GM19452 (cell line): ENCODE measurements at regions not wholly inside any gene's neighbourhood (a gene's known extent, or its start where the extent isn't known, plus 50 kb on each side); places are given as distances from the start of the nearest gene placed in this dataset.
A peak's percentile ranks its signal among the peaks of the same experiment; 100 is the strongest.
"Not testable (repeated sequence)": the region's sequence is repeated elsewhere in the genome, so short reads cannot be mapped to it uniquely, and the experiment has no call there.

Source experiments
- ATAC-seq: cut with Tn5 transposase; IDR thresholded peaks from one replicate; pipeline ENCODE4 v1.9.1; 2021; ENCODE audit not compliant: unreplicated experiment

DNA sequence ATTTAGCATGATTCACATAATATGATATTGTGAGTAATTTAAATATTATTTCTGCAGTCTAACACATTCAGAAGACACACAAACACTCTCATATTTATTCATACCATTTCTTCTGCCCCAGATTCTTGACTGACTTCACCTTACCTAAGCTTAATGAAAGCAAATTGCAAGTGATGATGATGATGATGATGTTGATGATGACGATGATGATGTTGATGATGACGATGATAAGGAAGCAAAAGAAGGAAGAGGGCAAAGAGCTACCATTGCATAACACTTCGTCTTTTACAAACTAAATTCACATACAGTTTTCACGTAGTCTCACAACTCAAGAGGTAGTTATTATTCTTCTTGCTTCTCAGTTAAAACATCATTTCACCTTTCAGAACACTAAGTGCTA lies 404.7 kb downstream of the NAF1 start:
- no peak for ATAC-seq

DNA sequence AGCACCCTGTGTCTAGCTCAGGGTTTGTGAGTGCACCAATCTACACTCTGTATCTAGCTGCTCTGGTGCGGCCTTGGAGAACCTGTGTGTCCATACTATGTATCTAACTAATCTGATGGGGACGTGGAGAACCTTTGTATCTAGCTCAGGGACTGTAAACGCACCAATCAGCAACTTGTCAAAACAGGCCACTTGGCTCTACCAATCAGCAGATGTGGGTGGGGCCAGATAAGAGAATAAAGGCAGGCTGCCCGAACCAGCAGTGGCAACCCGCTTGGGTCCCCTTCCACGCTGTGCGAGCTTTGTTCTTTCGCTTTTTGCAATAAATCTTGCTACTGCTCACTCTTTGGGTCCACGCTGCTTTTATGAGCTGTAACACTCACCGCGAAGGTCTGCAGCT lies 426.5 kb downstream of the NAF1 start:
- ATAC-seq, result not testable (repeated sequence)

GRCh38 chr4:162739596-162739995 lies 427.1 kb downstream of the NAF1 start:
- not testable (repeated sequence) for ATAC-seq

DNA sequence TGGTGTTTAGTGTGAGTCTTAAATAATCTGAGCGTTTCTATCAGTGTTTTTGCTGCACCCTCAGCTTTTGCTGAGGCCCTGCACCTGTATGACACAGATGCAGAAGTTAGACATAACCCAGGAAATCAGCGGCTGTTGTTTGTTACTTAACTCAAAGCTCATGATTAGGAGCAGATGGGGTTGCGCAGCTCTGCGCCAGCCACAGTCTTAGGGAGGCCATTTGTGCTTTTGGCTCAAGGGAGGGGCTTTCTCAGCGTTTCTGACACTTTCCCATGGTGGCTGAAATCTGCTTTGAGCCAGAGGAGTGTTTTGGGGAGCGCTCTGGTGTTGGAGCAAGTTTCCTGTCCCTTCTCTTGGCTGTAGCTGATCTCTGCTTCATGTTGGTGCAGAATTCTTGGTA lies 433.8 kb downstream of the NAF1 start:
- ATAC-seq, result no peak

- ATAC-seq, result no peak
Observed at GRCh38 chr4:162727766-162728165, 438.9 kb downstream of the NAF1 start.

- no peak for ATAC-seq
Observed at GRCh38 chr4:162727232-162727631, 439.5 kb downstream of the NAF1 start.

GRCh38 chr4:162715401-162715800 lies 451.3 kb downstream of the NAF1 start:
- ATAC-seq, result no peak

DNA sequence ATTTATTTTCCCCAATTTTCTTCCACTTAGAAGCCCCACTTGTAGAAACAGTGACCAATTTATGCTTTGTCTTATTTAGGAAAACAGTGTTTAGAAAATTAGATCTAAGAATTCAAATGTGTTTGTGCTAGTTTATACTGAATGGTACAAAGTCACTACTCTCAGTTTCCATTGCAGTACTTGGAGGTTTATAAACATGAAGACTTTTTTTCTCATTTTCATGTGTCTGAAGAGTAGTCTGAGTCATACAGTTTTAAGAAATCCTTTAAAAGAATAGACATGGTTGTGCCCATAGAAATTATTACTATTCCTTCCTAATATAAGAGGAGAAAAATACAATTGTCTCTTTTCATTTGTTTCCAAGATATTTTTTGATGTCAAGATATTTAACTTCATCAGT lies 458.7 kb downstream of the NAF1 start:
- ATAC-seq, result no peak

DNA sequence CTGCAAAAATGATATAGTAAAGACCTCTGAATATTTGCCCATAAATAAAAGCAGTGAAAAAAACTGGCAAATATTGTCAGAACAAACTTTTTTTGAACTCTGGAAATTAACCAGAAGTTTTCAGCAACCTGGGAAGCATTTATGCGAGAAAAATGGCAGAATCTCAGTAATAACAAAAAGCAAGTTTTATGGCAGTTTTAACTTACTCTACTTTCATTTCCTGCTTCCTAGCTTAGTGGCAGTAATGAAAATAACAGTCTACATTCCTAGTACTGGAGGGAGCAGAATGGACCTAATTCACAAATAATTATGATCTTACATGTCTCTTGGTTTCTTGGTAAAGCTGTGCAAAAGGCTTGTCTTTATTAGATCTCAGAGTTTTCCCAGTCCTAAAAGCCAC lies 460.1 kb downstream of the NAF1 start:
- ATAC-seq, result no peak

DNA sequence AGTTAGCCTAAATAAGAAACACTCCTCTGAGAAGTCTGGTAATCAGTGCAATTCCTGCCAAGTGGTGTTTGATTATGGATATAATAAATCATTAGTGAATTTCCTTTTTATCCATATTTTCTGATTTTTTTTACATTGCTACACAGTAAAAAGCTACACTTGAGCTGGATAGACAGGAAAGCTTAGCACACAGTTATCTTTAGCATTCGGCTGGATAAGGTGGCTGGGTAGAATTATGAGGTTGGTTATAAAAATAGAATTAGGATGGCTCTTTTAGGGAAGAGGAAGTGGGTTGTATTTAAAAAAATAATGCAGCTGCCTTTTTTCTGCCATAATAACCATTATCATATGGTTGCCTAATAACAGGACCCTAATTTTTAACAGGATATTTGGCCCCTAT lies 460.6 kb downstream of the NAF1 start:
- ATAC-seq, result no peak

DNA sequence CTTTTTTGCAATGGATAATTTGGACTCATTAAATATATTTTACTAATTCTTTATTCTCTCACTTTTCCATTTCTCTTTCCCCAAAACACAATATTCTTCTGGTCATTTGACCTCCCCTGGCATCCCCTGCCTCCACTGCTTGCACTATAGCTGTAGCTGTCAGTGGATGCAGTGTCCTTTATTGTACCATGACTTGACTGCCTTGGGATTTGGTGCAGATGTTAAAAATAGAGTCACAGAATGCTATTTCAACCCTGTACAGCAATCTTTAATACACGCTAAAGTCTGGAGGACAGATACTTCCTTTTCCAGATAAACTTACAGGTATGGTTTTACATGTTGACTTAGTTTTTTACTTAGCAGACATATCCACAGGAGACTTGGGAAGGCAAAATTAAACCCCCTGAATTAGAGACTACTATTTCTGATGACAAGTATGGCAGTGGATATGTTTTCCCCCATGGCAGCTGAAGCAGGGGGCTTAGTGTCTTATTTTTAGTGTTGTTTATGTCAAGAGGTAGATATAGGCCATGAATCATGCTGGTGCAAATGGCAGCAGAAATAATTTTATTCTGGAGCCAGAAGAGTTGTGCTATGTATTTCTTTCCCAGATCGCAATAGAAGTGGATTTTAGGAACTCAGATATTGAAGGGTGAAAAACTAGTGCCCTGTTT lies 461.4 kb downstream of the NAF1 start:
- ATAC-seq, result no peak

DNA sequence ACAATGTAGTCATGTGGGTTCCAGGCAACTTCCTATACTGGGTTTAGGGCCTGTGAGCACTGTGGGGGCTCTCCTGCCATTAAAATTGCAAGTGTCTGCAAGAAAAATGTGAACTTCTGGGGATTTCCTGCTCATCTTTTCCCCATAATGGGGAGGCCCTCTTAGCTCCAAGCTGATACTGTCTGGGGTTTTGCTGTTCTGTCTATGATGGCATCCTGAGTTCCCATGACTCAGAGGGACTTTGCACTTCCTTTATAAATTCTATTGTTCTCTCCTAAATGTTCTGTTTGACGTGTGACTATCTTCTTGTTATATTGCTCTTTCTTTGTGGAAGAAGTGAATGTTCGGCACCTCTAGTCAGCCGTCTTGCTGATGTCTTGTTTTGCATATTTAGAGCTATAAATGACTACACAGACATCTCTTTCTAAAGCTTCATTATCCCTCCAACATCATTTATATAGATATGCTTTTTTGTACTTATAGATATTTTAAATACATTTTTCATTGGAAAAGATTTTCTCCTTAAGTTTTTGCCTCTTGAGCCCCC lies 465.8 kb downstream of the NAF1 start:
- ATAC-seq, result no peak

- no peak for ATAC-seq
Observed at GRCh38 chr4:162700358-162700757, 466.3 kb downstream of the NAF1 start.

GRCh38 chr4:162699629-162700028 lies 467.1 kb downstream of the NAF1 start:
- no peak for ATAC-seq

- no peak for ATAC-seq
Observed at GRCh38 chr4:162685410-162685809, 481.3 kb downstream of the NAF1 start.

- no peak for ATAC-seq
Observed at GRCh38 chr4:162684998-162685397, 481.7 kb downstream of the NAF1 start.

GRCh38 chr4:162684371-162684700 lies 482.4 kb downstream of the NAF1 start:
- no peak for ATAC-seq

DNA sequence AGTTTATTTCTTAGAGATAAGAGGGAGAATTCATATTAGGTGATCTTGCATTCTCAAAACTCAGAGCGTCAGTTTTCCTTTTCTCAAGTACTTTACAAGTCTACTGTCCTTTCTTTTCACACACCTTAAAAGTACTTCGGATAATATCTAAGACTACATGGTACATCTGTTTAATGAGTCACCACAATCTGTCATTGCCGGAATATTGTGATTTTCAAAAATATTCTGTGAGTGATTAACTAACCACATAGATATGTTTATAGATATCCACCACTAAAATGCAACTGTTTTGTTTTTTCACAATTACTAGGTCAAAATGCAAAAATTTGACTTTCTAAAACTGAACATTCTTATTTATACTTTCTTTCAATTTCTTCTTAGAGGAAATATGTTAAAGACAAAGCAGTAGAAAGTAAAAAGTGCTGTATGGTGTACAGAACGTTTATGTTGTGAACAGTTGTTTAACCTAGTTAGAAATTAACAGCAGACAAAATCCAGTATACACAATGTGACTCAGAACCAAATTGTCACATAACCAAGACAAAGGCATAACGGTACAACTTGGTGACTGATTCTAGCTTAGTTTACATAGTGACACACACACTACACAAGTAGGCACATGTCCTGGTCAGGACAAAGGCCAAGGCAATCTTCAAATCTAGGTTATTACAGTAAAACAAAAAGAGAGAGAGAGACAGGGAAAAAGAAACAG lies 482.9 kb downstream of the NAF1 start:
- peak; percentile 91 for ATAC-seq

GRCh38 chr4:162682651-162683050 lies 484.0 kb downstream of the NAF1 start:
- ATAC-seq, result no peak

- ATAC-seq, result no peak
Observed at GRCh38 chr4:162681212-162681611, 485.5 kb downstream of the NAF1 start.

- ATAC-seq, result no peak
Observed at GRCh38 chr4:162675661-162676060, 491.0 kb downstream of the NAF1 start.

DNA sequence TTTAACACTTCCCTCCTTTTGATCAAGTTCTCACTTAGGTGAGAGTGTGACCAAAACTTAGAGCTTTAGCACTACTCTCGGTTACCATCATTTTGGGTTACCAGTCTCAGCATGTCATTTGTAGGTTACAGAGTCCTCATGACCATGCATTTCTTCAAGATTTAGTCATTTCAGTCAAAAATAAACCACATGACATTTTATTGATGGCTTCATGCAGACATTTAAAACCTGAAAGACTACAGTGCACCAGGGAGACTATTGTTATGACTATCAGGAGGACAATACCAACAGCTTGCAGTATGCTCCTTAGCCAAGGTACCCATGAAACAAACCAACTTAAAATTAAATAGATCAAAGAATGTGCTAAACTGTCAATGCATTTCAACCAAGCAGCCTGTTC lies 498.1 kb upstream of the FSTL5 start:
- ATAC-seq, result no peak

DNA sequence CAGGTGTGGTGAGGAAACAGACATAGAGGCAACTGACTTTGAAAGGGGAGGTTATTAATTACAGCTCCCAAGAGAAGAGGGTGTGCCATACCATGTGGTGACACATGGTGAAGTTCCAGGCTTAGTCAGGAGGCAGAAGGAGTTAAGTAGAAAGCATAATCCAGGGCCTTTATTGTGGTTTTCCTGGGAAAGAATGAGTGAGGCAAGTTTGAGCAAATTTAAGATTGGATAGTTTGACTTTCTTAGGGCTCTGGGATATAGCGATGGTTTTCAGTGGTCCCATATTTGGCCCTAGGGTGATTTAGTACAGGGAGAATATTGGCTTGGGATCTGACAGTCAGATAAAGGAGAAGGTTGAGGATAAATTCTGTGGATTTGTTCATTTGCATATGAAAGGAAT lies 495.9 kb upstream of the FSTL5 start:
- ATAC-seq, result no peak
